HG03565 (cell line): ENCODE measurements at regions not wholly inside any gene's neighbourhood (a gene's known extent, or its start where the extent isn't known, plus 50 kb on each side); places are given as distances from the start of the nearest gene placed in this dataset.

ENCODE experiments used
- ATAC-seq: cut with Tn5 transposase; IDR thresholded peaks from one replicate; pipeline ENCODE4 v1.9.1; 2021; ENCODE audit warnings: mild to moderate bottlenecking, moderate library complexity; ENCODE audit not compliant: unreplicated experiment

- no peak for ATAC-seq
Observed at GRCh38 chr20:21033817-21034216, 72.3 kb downstream of the LINC00237 start.

- no peak for ATAC-seq
Observed at GRCh38 chr20:21031666-21032065, 74.5 kb downstream of the LINC00237 start.

- ATAC-seq = no peak
Observed at GRCh38 chr20:21029341-21029740, 76.8 kb downstream of the LINC00237 start.

- no peak for ATAC-seq
Observed at GRCh38 chr20:21028921-21029320, 77.2 kb downstream of the LINC00237 start.

GRCh38 chr20:21028436-21028835 lies 77.7 kb downstream of the LINC00237 start:
- no peak for ATAC-seq

- ATAC-seq = no peak
Observed at GRCh38 chr20:21027569-21027968, 78.6 kb downstream of the LINC00237 start.

GRCh38 chr20:21026951-21027350 lies 79.2 kb downstream of the LINC00237 start:
- no peak for ATAC-seq

GRCh38 chr20:21024420-21024819 lies 81.7 kb downstream of the LINC00237 start:
- no peak for ATAC-seq

- ATAC-seq = no peak
Observed at GRCh38 chr20:21022925-21023324, 83.2 kb downstream of the LINC00237 start.

GRCh38 chr20:21021472-21021790 lies 84.7 kb downstream of the LINC00237 start:
- ATAC-seq = no peak

- ATAC-seq = no peak
Observed at GRCh38 chr20:21020659-21021471, 85.3 kb downstream of the LINC00237 start.

GRCh38 chr20:21019814-21020658 lies 86.1 kb downstream of the LINC00237 start:
- no peak for ATAC-seq

GRCh38 chr20:21019468-21019813 lies 86.7 kb downstream of the LINC00237 start:
- no peak for ATAC-seq

GRCh38 chr20:21018576-21018975 lies 87.6 kb downstream of the LINC00237 start:
- no peak for ATAC-seq

- no peak for ATAC-seq
Observed at GRCh38 chr20:21017528-21018085, 88.6 kb downstream of the LINC00237 start.

GRCh38 chr20:21016751-21017150 lies 89.4 kb downstream of the LINC00237 start:
- no peak for ATAC-seq

- no peak for ATAC-seq
Observed at GRCh38 chr20:21014528-21014927, 91.6 kb downstream of the LINC00237 start.

GRCh38 chr20:21008951-21009350 lies 97.2 kb downstream of the LINC00237 start:
- no peak for ATAC-seq

- no peak for ATAC-seq
Observed at GRCh38 chr20:21006611-21007010, 99.5 kb downstream of the LINC00237 start.

GRCh38 chr20:21004386-21005076 lies 101.6 kb downstream of the LINC00237 start:
- no peak for ATAC-seq

- no peak for ATAC-seq
Observed at GRCh38 chr20:21003902-21004301, 102.3 kb downstream of the LINC00237 start.
